Left lung (tissue), 4 donors: ENCODE measurements at regions not wholly inside any gene's neighbourhood (a gene's known extent, or its start where the extent isn't known, plus 50 kb on each side); places are given as distances from the start of the nearest gene placed in this dataset.

Source experiments
- ATAC-seq: fragments of 200-7000 bp; cut with Tn5 transposase; one replicate; pipeline ENCODE4 v1.9.1; 2020; ENCODE audit warnings: moderate library complexity
- DNase-seq, 4 donors: peaks; one replicate each; pipeline ENCODE4 v3.0.0-alpha.2; 2013 to 2020
- H3K27ac ChIP-seq, 2 donors: fragments of 200-600 bp; sonication (generic) in 1 of 2; one replicate each; pipeline versions ENCODE4 v1.5.0 to v1.8.0; 2020 to 2021
- H3K27me3 ChIP-seq, 2 donors: fragments of 200-600 bp; sonication (generic) in 1 of 2; one replicate each; pipeline versions ENCODE4 v1.5.0 to v1.8.0; 2020 to 2021
- H3K36me3 ChIP-seq, 2 donors: fragments of 200-600 bp; sonication (generic) in 1 of 2; one replicate each; pipeline versions ENCODE4 v1.5.0 to v1.8.0; 2020 to 2021
- H3K4me1 ChIP-seq, 2 donors: fragments of 200-600 bp; one replicate each; pipeline ENCODE4 v1.8.0; 2021
- H3K4me3 ChIP-seq, 2 donors: fragments of 200-600 bp; sonication (generic) in 1 of 2; one replicate each; pipeline versions ENCODE4 v1.5.0 to v1.8.0; 2020 to 2021; ENCODE audit warnings: mild to moderate bottlenecking in 1 of 2
- H3K9me3 ChIP-seq, 2 donors: fragments of 200-600 bp; sonication (generic) in 1 of 2; one replicate each; pipeline versions ENCODE4 v1.5.0 to v1.8.0; 2020 to 2021
- CTCF ChIP-seq, 2 donors: fragments of 200-600 bp; sonication (generic) in 1 of 2; IDR thresholded peaks; one replicate each; pipeline versions ENCODE4 v1.5.0 to v1.8.0; 2021; ENCODE audit warnings: antibody characterized with exemption in 2 of 2
- intact Hi-C, 2 donors: fragments of 100-400 bp; cut with DNase I; formaldehyde crosslinking; loops; one replicate each; pipeline versions ENCODE4 v1.11.2 to v1.14.2; 2022
- donor health status: DM: no; HTN: yes; CAD: no.
- donor health status: DM: no; HTN: no; CAD: no.

- Histone ChIP-seq H3K36me3 (no peaks in the 10 kb centered on the region), H3K4me1 (peaks cover 19 to 52% of the 10 kb centered on the region in 2 donors), H3K9me3 (peaks cover 0 to 9% of the 10 kb centered on the region in 2 donors), H3K4me3 (no peak overlapping the region), H3K27ac (no peak overlapping the region), H3K27me3 (no peaks in the 10 kb centered on the region)
- intact Hi-C loops = no loop called here
- DNase-seq (no peak), ATAC-seq (no peak)
- no peak for TF ChIP-seq CTCF (IDR thresholded peaks at IDR 0.05)
Measured at GRCh38 chr12:124651516-124652273, 84.3 kb upstream of the NCOR2 start.

- no peak for ATAC-seq
- no peak for TF ChIP-seq CTCF (IDR thresholded peaks at IDR 0.05)
- no peaks in the 10 kb centered on the region for H3K36me3 ChIP-seq
- no peak overlapping the region for H3K27ac ChIP-seq
- intact Hi-C loops = no loop called here
- H3K4me1 ChIP-seq = peaks cover 12 to 52% of the 10 kb centered on the region in 2 donors
- H3K27me3 ChIP-seq = no peaks in the 10 kb centered on the region
- H3K9me3 ChIP-seq = peaks cover 0 to 9% of the 10 kb centered on the region in 2 donors
- DNase-seq = no peak
- no peak overlapping the region for H3K4me3 ChIP-seq
Measured at GRCh38 chr12:124650912-124651311, 83.5 kb upstream of the NCOR2 start.

GRCh38 chr12:124648710-124649384, 81.4 kb upstream of the NCOR2 start:
- H3K4me3 ChIP-seq = no peak overlapping the region
- intact Hi-C loops = no loop called here
- H3K36me3 ChIP-seq = no peaks in the 10 kb centered on the region
- ATAC-seq (no peak), DNase-seq (no peak)
- H3K9me3 ChIP-seq = peaks cover 0 to 9% of the 10 kb centered on the region in 2 donors
- no peaks in the 10 kb centered on the region for H3K27me3 ChIP-seq
- H3K4me1 ChIP-seq = peaks cover 0 to 36% of the 10 kb centered on the region in 2 donors
- TF ChIP-seq CTCF (IDR thresholded peaks at IDR 0.05) = no peak
- no peak overlapping the region for H3K27ac ChIP-seq

GRCh38 chr12:124647316-124647715, 79.9 kb upstream of the NCOR2 start:
- Histone ChIP-seq H3K9me3 (peaks cover 0 to 9% of the 10 kb centered on the region in 2 donors), H3K4me3 (no peak overlapping the region), H3K4me1 (peaks cover 0 to 23% of the 10 kb centered on the region in 2 donors), H3K27me3 (no peaks in the 10 kb centered on the region), H3K36me3 (no peaks in the 10 kb centered on the region), H3K27ac (no peak overlapping the region)
- no peak for TF ChIP-seq CTCF (IDR thresholded peaks at IDR 0.05)
- ATAC-seq (no peak), DNase-seq (no peak)
- intact Hi-C loops = no loop called here
